NCI-H1436 (cell line): ENCODE measurements at regions not wholly inside any gene's neighbourhood (a gene's known extent, or its start where the extent isn't known, plus 50 kb on each side); places are given as distances from the start of the nearest gene placed in this dataset.
"Not testable (repeated sequence)": the region's sequence is repeated elsewhere in the genome, so short reads cannot be mapped to it uniquely, and the experiment has no call there.

Source experiments
- DNase-seq: peaks from one replicate; lab custom pipeline; 2025; lab: John Stamatoyannopoulos, UW

DNA sequence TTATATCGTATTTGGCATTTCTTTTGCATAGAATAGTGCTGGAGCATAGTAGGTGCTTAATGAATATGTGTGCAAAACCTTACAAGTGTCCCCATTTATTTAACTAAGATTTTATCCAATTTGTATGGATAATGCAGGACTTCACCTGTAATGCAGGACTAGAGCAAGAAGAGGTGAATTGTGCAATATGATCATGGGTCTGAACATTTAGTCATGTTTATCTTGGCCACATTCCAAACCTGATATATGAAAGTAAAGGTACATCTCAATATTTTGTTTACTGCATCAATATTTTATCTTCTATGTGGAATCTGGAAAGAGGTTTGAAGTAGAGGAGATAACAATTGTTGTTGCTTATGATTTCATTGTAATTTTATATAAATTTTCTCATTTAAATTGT lies 1626.7 kb upstream of the B3GALT2 start:
- no peak for DNase-seq

DNA sequence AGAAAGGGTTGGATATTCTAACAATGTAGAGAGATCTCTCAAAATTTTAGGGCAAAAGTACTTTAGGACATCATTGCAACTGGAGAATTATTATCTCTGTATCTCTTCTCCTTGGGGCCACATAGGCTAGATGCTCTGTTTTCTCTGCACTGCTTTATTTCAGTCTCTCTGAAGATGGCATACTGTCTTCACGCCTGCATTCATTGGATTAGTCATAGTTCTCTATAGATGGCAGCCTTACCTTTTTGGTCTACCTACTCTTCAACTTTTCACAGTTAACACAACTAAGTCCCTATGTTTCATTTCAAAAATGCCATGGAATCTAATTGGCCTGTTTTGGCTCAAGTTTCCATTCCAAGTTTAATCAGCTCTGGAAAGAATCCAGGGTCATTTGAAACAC lies 1623.3 kb upstream of the B3GALT2 start:
- DNase-seq = no peak

DNA sequence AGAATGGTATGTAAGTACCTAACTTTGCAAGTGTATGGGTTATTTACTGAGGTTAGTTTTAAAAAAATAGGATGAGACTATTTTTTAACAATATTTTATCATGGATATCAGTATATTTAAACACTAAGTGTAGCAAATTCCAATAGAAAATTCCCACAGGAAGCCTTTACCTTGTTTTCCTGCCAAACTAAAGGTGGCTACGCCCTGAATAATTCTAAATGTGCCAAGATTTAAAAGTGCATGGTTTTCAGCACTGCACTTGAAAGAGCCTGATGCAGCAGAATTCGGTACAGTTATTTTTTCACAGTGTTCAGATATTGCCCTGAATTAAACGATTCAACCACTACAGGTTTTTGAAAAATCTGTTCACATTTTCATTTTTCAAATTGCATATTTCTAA lies 1622.8 kb upstream of the B3GALT2 start:
- DNase-seq = no peak

DNA sequence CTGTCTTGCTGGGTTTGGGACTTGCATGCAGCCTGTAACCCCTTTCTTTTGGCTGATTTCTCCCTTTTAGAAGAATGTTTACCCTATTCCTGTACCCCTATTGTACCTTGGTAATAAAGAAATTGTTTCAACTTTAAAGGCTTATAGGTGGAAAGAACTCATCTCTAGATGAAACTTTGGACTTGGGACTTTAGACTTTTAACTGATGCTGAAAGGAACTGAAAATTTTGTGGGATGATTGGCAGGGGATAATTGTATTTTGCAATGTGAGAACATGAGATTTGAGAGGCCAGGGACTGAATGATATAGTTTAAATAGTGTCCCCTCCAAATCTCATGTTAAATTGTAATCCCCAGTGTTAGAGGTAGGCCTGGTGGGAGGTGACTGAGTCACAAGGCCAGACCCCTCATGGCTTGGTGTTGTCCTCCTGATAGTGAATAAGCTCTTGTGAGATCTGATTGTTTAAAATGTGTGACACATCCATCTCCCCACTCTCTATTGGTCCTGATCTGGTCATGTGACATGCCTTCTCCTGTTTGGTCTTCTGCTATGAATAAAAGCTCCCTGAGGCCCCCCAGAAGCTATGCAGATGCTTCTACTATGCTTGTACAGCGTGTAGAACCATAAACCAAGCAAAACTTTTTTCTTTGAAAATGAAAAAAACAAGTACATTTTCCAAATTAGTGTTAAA lies 1621.3 kb upstream of the B3GALT2 start:
- DNase-seq = no peak

DNA sequence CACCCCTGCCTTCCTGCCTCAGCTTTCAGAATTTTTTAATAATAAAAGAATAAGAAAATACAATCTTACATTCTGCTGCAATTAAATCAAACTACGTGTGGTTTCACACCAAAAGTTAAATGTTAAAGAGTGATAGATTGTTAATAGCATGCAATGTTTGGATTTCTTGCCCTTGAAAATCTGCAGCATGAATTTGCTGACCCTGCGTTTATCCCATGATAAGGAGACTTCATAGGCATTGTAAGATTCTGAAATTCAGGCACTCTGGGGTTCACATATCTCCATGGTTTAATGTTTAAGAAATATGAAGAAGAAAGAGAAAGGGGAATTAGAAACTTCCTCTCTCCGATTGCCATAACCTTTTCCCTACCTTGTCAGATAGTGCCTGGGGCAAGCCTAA lies 1616.2 kb upstream of the B3GALT2 start:
- no peak for DNase-seq

DNA sequence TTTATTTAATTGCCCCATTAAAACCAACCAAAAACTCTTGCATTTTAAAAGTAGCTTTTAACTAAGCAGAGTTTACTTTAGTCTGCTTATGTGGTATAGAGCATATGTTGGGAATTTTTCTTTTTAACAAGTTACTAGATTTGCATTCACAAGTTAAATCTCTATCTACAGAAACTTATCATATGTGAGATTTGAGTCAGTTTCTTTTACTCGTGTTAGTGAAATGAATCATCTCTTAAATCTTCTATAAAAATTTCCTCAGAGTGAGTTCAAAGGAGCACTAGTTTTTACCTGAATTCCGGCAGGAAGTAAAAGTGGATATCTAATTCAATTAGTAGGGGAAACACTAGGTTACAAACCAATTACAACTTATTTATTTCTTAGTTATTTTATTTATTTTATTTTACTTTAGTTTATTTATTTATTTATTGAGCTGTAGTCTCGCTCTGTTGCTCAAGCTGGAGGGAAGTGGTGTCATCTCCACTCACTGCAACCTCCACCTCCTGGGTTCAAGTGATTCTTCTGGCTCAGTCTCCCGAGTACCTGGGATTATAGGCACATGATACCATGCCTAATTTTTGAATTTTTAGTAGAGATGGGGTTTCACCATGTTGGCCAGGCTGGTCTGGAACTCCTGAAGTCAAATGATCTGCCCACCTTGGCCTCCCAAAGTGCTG lies 1609.6 kb upstream of the B3GALT2 start:
- no peak for DNase-seq

DNA sequence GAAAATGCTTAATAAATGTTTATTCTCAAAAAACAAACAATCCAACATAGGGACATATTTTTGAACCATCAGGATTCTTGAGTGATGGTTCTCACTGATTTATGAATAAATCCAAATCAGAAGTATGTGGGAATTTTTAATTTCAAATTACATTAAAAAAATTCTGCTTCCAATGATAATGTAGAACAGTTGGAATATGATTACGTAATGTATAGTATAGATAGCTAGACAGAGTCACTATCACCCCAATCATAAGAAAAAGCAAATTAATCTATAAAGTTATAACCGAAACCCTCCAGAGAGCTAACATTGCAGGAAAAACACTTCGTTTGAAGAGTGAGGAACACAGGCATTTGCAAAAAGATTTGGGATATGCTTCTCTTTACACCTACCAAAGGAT lies 1600.6 kb upstream of the B3GALT2 start:
- no peak for DNase-seq

DNA sequence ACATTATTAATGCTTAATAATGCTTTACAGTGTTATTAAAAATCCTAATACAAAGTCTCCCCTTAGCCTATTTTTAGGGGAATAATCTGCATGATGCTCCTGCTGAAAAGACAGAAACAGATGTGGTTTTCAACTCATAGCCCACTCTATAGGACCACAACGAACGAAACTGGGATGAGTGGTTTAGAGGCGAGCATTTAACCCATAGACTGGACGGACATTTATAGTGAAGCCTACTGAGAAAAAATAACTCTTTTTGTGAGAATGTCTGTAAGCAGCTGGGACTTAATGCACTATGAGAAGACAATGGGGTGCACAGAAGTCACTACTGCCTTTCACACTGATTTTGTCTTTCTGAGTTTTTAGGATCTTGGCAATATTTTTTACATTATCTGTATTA lies 1599.6 kb upstream of the B3GALT2 start:
- DNase-seq = no peak

DNA sequence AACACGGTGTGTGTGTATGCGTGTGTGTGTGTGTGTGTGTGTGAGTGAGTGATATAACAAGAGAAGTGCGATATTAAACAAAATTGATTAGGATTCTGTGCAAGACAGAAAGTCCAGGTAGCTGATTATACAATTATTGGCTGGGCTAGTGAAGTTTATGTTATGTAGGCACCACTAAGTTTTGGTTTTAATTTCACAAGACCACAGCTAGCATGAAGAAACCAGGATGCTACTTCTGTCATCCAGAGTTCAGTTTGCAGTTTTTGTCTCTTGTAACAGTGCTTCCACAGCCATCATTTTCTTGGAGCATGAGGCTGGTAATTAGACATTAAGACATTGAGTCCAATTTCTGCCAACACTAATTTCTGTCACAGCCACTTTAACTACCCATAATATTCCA lies 1590.2 kb upstream of the B3GALT2 start:
- DNase-seq = no peak

DNA sequence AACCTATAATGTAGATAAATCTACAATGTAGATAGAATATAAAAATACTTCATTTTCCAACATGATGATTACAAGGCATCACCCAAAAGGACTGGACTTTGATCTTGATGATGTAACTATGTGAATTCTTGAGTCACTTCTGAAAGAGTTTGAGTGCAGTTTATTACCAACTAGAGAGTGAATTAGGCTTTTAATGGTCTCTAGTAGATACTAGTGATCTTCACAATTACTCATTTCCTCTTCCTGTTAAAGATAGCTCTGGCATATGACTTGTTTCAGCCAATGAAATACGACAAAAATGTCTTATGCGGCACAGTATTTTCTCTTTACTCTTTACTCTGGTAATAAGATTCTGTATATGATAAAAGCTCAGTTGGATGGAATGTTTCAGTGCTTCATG lies 1588.1 kb upstream of the B3GALT2 start:
- DNase-seq = no peak

DNA sequence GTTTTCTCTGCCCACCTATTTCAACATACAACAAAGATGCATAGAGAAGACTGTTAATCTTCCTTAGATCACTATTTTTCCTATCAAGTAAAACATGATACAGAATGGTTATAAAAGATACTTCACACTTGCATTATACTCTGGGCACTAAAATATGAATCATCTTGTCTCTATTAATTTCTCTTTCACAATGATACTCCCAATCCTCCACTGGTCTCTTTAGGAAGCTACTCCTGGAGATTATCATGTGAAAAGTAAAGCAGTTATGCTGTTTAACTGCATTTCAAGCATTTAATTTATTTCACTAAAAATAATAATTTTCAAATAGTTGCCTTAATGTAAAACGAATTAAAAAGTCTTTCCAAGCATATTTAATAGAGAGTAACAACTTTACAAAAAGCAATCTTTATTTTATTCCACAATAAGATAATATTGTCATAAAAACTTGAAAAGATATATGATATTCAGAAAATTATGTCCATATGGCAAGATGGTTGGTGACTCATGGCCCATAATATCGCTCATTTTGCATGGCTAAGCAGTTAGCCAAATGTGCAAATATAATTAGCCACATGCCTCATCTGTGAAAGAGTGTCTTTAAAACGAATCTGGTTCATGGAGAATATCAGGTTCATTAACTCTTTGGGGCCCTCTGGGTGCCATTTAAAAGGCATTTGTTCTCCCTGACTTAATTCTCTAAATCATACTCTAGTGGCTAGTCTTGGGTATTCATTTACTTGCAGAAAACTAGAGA lies 1569.0 kb upstream of the B3GALT2 start:
- DNase-seq = no peak

DNA sequence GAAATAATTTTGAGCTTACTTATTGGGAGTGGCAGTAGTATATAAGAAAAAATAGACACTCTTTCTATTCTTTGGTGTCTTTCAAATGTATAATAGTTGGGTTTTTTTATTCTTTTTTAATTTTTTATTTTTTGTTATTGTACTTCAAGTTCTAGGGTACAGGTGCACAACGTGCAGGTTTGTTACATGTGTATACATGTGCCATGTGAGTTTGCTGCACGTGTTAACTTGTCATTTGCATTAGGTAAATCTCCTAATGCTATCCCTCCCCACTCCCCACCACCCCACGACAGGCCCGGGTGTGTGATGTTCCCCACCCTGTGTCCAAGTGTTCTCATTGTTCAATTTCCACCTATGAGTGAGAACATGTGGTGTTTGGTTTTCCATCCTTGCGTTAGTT lies 1552.4 kb upstream of the B3GALT2 start:
- not testable (repeated sequence) for DNase-seq

DNA sequence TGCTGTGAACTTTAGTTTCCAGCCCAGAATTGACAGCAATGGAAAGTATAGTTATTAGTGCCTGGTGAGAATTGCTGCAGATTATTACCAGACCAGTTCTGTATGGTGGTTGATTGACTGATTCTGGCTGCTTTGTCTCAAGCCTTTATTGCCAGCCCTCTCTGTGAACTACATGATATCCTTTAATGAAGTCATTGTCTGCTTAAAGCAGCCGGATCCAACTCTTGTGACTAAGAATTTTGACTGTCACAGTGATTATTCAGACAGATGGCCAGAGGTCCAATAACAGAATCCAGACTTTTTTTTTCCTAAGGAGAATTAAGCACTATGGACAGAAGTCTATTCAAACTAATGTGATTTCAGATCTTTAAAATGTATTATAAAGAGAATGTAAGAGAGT lies 1548.6 kb upstream of the B3GALT2 start:
- no peak for DNase-seq

DNA sequence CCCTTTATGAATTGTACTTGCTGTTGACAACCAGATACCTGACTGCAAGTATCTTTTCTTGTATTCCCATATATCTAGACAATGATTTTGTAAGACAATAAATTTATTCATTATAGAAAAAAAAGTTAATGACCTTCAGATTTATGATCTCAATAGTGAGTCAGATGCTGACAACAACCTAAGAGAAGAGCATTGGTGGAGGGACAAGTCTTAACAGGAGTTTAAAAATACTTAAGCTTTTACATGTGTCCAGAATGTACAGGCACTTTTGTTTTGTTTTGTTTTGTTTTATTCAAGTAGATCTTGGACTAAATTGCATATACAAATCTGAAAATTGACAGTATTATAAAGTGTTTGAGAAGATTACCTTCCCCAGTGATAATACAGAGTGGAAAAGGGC lies 1544.6 kb upstream of the B3GALT2 start:
- DNase-seq = no peak

DNA sequence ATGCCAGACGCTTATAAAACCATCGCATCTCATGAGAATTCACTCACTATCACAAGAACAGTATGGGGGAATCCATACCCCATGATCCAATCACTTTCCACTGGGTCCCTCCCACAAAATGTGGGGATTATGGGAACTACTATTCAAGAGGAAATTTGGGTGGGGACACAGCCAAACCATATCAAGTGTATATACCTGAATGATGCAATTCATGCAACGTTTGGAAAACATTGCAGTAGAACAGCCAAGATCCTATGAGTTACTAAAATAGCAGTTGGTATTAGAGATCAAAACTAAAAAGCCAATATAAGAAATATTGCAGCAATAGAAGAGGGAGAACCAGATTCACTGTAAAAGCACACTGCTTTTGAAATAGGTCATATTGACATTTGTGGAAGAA lies 1543.9 kb upstream of the B3GALT2 start:
- no peak for DNase-seq

DNA sequence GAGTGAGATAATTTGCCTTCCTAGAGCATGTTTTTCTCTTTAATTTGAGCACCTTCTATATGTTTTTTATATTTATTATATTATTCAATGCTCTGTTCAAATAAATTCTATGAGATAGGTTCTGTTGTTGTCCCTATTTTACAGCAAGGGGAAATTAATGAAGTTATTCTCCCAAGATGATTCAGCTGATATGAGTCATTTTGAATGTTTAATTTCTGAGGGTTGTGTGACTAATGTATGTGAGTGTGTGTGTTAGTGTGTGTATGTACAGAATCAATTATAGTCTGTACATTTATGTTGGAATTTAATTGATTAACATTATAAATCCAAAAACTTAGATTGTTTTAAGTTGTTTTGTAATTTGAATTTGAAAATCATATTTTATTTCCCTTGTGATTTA lies 1536.7 kb upstream of the B3GALT2 start:
- no peak for DNase-seq

DNA sequence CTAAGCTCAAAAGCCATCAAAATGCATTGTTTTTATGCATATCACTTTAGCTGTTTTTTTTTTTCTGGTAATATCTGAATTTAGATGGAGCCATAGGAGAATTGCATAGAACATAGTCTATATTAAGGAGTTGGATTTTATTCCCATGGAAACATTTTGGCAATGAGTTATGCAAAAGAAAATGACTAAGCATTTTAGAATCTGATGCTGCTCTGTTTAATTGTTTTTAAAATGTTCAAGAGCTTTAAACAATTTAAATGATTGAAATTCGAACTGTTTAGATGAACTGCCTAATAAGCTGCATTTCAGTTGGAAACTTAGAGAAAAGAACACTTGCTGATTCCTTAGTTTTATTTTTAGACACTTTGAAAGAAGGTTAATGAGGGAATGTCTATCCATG lies 1531.5 kb upstream of the B3GALT2 start:
- DNase-seq = no peak

DNA sequence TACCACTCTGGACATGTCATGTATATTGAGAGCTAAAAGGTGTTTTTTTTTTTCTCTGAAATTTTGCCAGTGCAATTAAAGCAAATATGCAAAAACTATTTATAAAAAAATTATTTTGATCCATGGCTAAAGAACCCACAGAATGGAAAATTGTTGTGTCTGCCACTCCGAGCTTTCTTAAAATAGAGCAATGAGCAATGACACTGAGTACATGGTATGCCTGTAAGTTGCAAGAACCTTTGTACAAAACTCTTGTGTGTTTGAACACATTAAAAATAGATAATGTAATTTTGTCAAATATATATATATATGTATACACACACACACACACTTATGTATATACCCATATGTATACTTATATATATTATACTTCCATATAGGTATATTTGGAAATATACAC lies 1530.9 kb upstream of the B3GALT2 start:
- no peak for DNase-seq

DNA sequence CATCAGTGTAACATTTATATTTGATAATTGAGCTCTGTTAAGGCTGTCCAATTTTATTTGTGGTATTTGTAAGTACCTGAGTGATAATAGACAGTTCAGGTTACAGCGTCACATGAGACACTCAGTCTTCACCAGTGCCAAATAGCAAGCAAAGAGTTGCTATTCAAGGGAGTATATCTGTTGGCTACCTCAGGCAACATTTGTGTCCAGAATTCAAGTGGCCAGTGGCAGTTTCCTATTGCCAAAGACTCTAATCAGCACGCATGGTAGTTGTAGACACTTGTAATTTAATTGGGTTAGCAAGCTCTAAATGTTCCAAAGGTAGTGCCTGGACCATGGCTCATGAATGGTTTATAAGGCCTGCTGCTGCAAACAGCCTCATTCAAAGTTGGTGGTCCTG lies 1524.3 kb upstream of the B3GALT2 start:
- no peak for DNase-seq

DNA sequence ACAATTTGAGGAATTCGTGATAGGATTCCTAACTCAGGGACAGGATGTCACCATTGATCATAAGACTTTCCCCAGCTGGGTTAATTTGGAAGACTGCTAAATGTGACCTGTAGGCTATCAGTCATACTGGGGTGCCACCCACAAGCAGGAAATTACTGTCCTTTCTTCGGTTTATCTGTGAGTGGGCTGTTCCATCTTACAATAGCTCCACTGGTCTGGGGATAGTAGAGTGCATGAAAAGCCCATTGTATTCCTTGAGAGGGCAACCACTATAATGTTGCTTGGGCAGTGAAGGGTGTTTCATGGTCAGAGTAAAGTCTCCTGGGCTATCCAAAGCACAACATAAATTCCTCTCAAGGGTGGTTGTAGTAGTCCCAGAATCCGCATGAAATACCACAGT lies 1523.0 kb upstream of the B3GALT2 start:
- DNase-seq = no peak

DNA sequence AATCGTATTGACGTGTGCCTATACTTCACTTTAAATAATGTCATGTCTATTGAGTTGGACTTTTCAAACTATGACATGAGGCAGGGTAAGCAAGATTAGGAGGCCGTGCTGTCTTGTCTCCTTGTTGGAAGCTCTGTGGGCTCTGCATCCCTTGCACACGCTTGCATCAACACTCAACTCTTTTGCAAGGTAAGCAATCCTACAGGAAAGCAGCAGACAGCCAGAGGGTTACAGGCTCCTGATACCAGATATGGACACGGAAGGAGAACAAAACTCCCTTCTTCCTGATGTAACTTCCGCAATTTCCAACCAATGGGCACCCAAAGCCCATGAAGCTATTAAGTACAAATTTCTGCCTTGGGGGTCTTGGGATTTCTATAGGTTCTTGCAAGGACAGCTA lies 1520.7 kb upstream of the B3GALT2 start:
- DNase-seq = no peak

DNA sequence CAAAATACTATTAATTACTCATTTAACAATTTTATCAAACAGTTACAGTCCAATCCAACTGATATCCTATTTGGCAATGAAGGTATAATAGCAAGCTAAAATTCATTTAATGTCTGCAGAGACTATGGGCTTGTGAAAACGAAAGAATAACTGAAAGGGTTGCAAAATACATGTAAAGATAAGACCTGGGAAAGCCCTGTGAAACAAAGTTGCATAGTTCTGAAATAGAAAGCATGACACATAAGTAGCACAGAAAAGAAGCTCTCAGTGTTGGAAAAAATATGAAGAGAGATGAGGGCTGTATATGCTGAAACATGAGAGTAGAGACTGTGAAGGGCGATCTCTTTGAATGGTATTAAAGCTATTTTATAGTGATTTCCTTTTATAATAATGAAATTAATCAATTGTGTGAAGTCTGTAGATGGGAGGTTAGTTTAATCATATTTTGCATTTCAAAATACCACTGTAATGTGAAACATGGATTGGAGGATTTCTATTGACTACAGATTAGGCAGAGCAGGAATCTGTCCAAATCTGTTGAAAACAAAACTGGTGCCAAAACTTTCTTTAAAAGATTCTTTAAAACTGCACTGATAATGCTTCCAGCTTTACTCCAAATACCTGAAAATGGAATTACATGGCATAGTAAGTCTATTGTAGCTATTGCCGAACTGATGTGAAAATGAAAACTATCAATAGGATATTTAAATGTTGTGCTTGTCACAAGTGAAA lies 1518.9 kb upstream of the B3GALT2 start:
- DNase-seq = no peak

DNA sequence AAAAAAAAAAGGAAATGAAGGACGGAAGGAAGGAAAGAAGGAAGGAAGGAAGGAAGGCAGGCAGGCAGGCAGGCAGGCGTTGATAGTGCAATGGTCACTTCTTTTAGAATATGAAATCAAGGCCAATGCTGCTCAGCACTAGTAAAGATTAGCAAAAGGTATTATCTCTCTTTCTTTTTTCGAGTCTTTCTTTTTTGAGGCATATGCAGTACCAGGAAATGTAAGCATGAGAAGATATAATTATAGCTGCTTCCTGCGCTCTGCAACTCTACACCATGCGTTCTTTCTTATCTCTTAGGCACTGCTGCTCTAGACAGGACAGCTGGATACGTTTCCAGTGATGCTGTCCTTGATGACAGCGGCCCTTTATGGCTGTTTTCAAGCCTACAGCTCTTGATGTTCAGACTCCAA lies 1512.5 kb upstream of the B3GALT2 start:
- DNase-seq = no peak
